GM12892 (cell line): ENCODE measurements at regions not wholly inside any gene's neighbourhood (a gene's known extent, or its start where the extent isn't known, plus 50 kb on each side); places are given as distances from the start of the nearest gene placed in this dataset.

Experiments used
- DNase-seq: peaks from one replicate; pipeline ENCODE4 v3.0.0; 2011; ENCODE audit not compliant: insufficient read length
- FAIRE-seq: peaks from 2 replicates; lab custom pipeline; 2011; peaks lifted over from hg19 to GRCh38; lab: Jason Lieb, UNC
- POLR2A ChIP-seq: IDR thresholded peaks from 2 replicates; pipeline ENCODE4 v1.6.1; 2011; ENCODE audit warnings: low read depth, low read length, control low read depth
- POLR2AphosphoS5 ChIP-seq: IDR thresholded peaks from 2 replicates; pipeline ENCODE4 v1.6.1; 2011; ENCODE audit warnings: low read depth, low read length, control low read depth
- TAF1 ChIP-seq: IDR thresholded peaks from 2 replicates; pipeline ENCODE4 v1.6.1; 2011; ENCODE audit warnings: low read depth, mild to moderate bottlenecking, control low read depth, low read length, borderline replicate concordance

GRCh38 chr2:41605311-41605710 lies 442.5 kb upstream of the PKDCC start:
- no peak for DNase-seq
- no peak for FAIRE-seq
- TF ChIP-seq POLR2AphosphoS5: no peak
- no peak for TF ChIP-seq TAF1
- TF ChIP-seq POLR2A: no peak

GRCh38 chr2:41605914-41606313 lies 441.9 kb upstream of the PKDCC start:
- no peak for TF ChIP-seq POLR2AphosphoS5
- no peak for TF ChIP-seq TAF1
- TF ChIP-seq POLR2A: no peak
- DNase-seq: no peak

GRCh38 chr2:41610501-41611190 lies 437.2 kb upstream of the PKDCC start:
- no peak for FAIRE-seq
- no peak for DNase-seq

More at GRCh38 chr2:41605914-41606313, 441.9 kb upstream of the PKDCC start:
- FAIRE-seq: no peak

GRCh38 chr2:41618754-41619153 lies 429.1 kb upstream of the PKDCC start:
- FAIRE-seq: no peak
- no peak for TF ChIP-seq TAF1
- no peak for TF ChIP-seq POLR2A
- TF ChIP-seq POLR2AphosphoS5: no peak
- no peak for DNase-seq

More at GRCh38 chr2:41610501-41611190, 437.2 kb upstream of the PKDCC start:
- TF ChIP-seq TAF1: no peak
- TF ChIP-seq POLR2AphosphoS5: no peak
- no peak for TF ChIP-seq POLR2A

- no peak for TF ChIP-seq POLR2A
- no peak for TF ChIP-seq TAF1
- TF ChIP-seq POLR2AphosphoS5: no peak
- DNase-seq (no peak), FAIRE-seq (no peak)
Observed at GRCh38 chr2:41621095-41621494, 426.7 kb upstream of the PKDCC start.

- FAIRE-seq (peak; percentile 21), DNase-seq (no peak)
- no peak for TF ChIP-seq POLR2AphosphoS5
- TF ChIP-seq TAF1: no peak
- TF ChIP-seq POLR2A: no peak
Observed at GRCh38 chr2:41621563-41621962, 426.3 kb upstream of the PKDCC start.

GRCh38 chr2:41622301-41622700 lies 425.5 kb upstream of the PKDCC start:
- no peak for DNase-seq
- FAIRE-seq: no peak
- TF ChIP-seq POLR2AphosphoS5 (no peak), POLR2A (no peak), TAF1 (no peak)

- FAIRE-seq: no peak
- no peak for DNase-seq
- no peak for TF ChIP-seq POLR2AphosphoS5
- TF ChIP-seq POLR2A: no peak
- no peak for TF ChIP-seq TAF1
Observed at GRCh38 chr2:41626936-41627335, 420.9 kb upstream of the PKDCC start.

- no peak for DNase-seq
- FAIRE-seq: no peak
- no peak for TF ChIP-seq POLR2AphosphoS5
Observed at GRCh38 chr2:41634686-41635085, 413.1 kb upstream of the PKDCC start.

- TF ChIP-seq TAF1 (no peak), POLR2A (no peak), POLR2AphosphoS5 (no peak)
- no peak for DNase-seq
- no peak for FAIRE-seq
Observed at GRCh38 chr2:41644936-41645335, 402.9 kb upstream of the PKDCC start.

- DNase-seq: no peak
- FAIRE-seq: no peak
- no peak for TF ChIP-seq TAF1
- TF ChIP-seq POLR2A: no peak
- TF ChIP-seq POLR2AphosphoS5: no peak
Observed at GRCh38 chr2:41647468-41648050, 400.3 kb upstream of the PKDCC start.

GRCh38 chr2:41657226-41657625 lies 390.6 kb upstream of the PKDCC start:
- TF ChIP-seq POLR2AphosphoS5 (no peak), TAF1 (no peak), POLR2A (no peak)
- FAIRE-seq (no peak), DNase-seq (no peak)
